Jurkat, Clone E6-1 (cell line): ENCODE measurements at regions not wholly inside any gene's neighbourhood (a gene's known extent, or its start where the extent isn't known, plus 50 kb on each side); places are given as distances from the start of the nearest gene placed in this dataset.

Source experiments
- DNase-seq: peaks from one replicate; pipeline ENCODE4 v3.0.0-alpha.2; 2011; ENCODE audit warnings: low read depth, low spot score
- H3K4me3 ChIP-seq: 2 replicates; pipeline ENCODE4 v1.5.1; 2011; ENCODE audit warnings: mild to moderate bottlenecking, low read length, control low read depth, moderate library complexity

DNA sequence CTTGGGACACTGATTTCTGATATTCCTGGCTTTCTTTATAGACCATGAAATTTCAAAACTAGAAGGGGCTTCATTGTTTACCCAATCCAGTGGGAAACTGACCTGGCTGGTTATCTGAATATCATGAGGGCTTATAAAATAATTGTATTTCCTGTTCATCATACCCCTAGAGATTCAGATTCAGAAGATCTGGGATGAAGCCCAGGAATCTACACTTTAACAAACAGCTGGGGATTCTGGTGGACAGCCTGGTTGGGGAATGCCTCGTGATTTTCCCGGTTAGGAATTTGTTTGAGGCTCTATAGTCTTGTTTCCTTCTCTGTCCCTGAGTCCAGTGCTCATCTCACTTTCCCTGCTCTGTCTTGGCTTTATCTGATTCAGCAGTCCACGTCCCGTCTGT is 110.3 kb downstream of the ADRA2A start:
- no peak for DNase-seq

GRCh38 chr10:111199587-111199986 is 122.8 kb downstream of the ADRA2A start:
- no peak for DNase-seq
- H3K4me3 ChIP-seq, result no peak overlapping the region

More for the DNA sequence above, 110.3 kb downstream of the ADRA2A start:
- no peak overlapping the region for H3K4me3 ChIP-seq

DNA sequence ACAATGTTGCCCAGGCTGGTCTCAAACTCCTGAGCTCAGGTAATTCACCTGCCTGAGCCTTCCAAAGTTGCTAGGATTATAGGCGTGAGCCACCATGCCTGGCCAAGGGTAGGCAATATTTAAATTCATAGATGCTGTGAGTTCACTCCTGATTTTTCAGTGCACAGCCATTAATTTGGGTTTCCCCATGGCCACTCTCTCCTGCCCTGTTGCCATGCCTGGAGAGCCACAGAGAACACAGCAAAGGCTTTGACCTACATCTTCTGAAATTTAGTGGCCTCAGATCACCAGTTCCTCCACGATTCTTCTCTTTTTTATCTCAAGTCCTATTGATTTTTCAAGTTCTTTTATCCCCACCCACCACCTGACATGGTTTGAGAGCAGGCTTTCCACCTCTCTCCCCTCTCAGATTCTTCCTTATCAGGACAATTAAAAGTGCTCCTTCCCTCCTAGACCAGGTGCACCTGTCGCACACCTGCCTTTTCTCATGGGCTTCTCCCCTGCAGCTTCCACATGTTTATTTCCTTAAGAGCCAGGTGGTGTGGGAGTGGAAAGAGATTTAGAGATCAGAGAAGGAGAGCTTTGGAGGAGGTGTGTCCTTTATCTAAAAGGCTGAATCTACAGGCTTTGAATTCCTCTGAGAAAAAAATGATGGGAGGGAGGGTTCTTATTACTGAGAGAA is 123.8 kb downstream of the ADRA2A start:
- H3K4me3 ChIP-seq, result no peak overlapping the region
- no peak for DNase-seq

- DNase-seq, result no peak
Measured at GRCh38 chr10:111203615-111204014, 126.8 kb downstream of the ADRA2A start.

DNA sequence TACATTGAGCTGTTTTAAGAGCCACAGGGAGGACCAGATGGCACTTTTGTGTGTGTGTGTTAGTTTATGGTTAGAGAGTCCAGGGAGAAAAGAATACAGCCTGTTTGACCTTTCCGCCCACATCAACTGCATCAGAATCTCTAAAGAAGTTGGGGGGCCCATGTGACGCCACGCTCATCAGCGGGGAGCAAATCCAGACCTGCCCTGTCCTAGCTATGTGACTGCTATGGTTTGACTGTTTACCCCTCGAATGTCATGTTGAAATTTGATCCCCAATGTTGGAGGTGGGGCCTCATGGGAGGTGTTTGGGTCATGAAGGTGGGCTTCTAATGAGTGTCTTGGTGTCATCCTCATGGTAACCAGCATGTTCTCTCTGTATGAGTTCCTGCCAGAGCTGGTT is 128.0 kb downstream of the ADRA2A start:
- DNase-seq, result no peak
- H3K4me3 ChIP-seq, result no peak overlapping the region

More at GRCh38 chr10:111203615-111204014, 126.8 kb downstream of the ADRA2A start:
- no peak overlapping the region for H3K4me3 ChIP-seq

GRCh38 chr10:111206521-111206920 is 129.7 kb downstream of the ADRA2A start:
- H3K4me3 ChIP-seq, result no peak overlapping the region
- no peak for DNase-seq

DNA sequence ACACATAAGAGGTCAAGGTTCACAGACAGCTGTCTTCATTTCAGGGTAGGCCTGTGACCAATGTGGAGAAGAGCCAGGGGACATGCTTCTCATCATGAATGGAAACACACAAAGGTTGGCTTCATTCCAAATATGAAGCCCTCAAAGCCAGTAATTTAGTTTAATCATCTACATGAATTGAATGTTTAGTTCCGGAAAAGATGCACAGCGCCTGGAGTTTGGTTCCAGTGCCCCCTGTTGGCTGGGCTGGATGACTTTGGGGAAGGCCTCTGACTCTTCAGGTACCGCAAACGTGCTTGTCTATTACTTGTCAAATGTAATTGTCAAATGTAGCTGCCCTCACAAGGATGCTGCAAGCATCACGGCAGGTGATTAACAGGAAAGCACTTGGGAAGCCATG is 130.7 kb downstream of the ADRA2A start:
- H3K4me3 ChIP-seq, result no peak overlapping the region
- peak; percentile 18 for DNase-seq

DNA sequence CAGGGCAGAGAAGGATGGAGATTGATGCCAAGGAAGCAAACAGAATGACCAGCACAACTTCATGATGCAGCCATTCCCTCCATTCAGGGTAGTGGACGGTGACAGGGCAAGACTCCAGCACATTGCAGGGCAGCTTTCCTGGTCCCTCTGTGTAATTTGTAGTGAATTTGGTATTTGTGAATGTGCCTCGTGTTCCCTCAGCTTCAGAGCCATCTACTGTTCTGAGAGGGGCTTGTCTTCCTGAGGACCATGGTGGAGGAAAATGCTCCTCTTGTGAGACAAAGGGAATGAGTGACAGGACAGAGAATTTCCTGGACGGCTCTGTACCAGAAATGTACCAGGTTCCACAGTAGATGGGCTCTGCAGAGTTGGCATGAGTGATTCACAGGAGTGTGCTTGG is 132.1 kb downstream of the ADRA2A start:
- no peak for DNase-seq
- no peak overlapping the region for H3K4me3 ChIP-seq

- DNase-seq, result no peak
- no peak overlapping the region for H3K4me3 ChIP-seq
Measured at GRCh38 chr10:111209692-111210091, 132.9 kb downstream of the ADRA2A start.

DNA sequence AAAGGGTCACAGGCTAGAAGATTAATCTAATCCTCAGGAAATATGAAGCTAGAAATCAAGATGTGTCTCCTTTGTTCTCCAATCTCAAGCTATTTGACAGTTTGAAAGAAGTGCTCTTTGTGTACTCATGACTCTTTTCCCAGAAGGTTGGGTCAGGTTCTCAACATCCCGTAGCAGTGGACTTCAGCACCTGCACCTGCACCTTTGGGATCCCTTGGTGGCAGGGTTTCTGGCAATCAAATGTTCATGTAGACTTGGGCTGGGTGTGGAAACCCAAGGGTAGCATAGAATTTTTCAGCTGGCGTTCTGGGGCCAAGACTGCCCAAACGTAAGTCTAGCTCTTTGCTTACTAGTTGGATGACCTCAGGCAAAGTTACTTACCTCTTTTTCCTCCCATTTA is 134.4 kb downstream of the ADRA2A start:
- no peak for DNase-seq
- H3K4me3 ChIP-seq, result no peak overlapping the region

DNA sequence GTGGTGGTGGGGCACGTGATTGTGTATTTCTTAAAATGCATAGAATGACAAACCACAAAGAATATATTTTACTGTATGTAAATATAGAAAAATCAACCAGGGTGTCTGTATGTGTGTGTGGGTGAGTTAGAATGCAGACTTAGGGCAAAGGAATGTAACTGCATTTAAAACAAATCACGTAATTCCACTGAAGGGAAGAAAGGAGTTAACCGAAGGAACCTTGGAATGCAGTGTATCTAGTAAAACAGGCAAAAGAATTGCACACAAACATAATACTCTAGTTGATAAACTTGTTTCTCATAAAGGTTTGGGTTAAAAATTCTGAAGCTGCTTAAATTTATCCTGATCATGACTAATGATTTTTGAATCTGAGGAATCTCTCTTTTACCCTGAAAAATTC is 134.9 kb downstream of the ADRA2A start:
- DNase-seq, result no peak
- H3K4me3 ChIP-seq, result no peak overlapping the region

GRCh38 chr10:111221682-111222480 is 145.1 kb downstream of the ADRA2A start:
- H3K4me3 ChIP-seq, result no peak overlapping the region
- no peak for DNase-seq

- no peak for DNase-seq
Measured at GRCh38 chr10:111222961-111223360, 146.1 kb downstream of the ADRA2A start.

DNA sequence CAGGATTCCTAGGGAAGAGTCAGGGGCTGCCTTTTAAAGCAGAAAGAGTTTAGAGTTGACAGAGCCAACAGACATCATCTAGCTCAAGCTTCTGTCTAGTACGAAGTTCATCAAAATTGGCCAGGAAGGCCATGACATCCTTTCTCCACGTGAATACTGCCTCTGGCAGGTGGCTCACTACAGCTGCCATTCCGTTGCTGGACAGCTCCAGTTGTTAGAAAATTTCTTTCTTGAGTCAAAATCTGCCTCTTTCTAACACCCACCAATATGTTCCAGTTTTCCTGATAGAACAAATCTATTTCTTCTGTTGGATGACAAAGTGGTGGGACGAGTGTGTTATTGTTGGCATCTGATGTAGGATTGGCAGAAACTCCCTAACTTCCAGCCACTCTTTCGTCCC is 154.9 kb downstream of the ADRA2A start:
- no peak for DNase-seq
- no peak overlapping the region for H3K4me3 ChIP-seq

More at GRCh38 chr10:111222961-111223360, 146.1 kb downstream of the ADRA2A start:
- no peak overlapping the region for H3K4me3 ChIP-seq

DNA sequence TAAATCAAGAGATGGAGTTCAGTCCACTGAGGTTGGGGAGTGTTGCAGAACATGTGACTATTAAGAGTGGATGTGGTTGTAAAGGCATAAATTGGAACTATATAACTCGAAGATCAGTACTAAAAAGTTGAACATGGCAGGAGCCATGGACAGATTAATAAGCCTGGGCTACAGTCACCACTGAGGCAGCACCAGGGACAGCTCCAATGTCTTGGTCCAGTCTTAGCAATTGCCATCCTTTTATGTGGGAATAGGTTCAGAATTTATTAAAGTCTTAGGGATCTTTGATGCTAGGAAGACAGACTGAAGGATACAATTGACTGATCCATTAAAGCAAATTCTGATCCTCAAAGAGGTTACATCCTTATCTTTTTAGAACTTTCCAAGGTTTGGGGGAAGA is 156.6 kb downstream of the ADRA2A start:
- no peak for DNase-seq
- no peak overlapping the region for H3K4me3 ChIP-seq

GRCh38 chr10:111234234-111234913 is 157.5 kb downstream of the ADRA2A start:
- H3K4me3 ChIP-seq, result no peak overlapping the region
- no peak for DNase-seq

DNA sequence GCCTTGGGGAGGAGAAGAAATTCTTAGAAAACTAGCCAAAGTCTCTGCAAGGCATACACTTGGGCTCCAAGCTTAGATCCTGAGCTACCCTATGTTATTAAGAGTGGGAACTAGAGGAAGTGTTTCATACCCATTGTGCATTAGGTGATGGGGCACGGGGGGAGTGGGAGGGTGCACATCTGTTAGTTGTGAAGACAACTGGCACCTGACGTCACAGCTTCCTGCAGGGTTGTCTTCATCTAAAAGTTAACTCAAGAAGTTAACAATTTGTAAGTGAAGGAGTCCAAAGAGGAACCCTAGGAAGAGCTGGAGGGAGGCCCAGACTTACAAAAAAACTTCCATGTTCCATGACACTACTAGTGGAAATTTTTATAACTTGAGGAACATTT is 158.1 kb downstream of the ADRA2A start:
- no peak for DNase-seq

GRCh38 chr10:111240348-111240747 is 163.5 kb downstream of the ADRA2A start:
- H3K4me3 ChIP-seq, result no peak overlapping the region
- no peak for DNase-seq

More for the DNA sequence above, 158.1 kb downstream of the ADRA2A start:
- no peak overlapping the region for H3K4me3 ChIP-seq

GRCh38 chr10:111243126-111243525 is 166.3 kb downstream of the ADRA2A start:
- no peak for DNase-seq
- no peak overlapping the region for H3K4me3 ChIP-seq

DNA sequence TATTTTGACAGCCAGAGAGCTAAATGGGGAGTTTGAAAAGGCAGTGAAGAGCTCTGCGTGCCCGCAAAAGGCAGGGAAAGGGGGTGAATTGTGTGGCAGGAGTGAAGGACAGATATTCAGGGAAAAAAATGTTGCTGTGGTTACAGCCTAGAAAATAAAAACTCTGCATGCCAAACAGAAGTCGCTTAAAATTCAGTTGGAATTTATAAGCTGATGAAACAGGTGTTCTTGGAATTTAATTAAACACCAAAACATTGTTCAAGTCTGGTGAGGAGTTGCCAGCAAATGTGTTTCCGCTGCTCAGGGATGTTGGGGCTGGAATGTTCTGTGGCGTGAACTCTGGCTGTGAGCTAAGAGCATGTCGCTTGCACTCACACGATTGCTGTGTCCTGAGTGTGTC is 169.3 kb downstream of the ADRA2A start:
- no peak overlapping the region for H3K4me3 ChIP-seq
- no peak for DNase-seq
